Anterior cingulate cortex (tissue), 58 donors: ENCODE measurements at regions not wholly inside any gene's neighbourhood (a gene's known extent, or its start where the extent isn't known, plus 50 kb on each side); places are given as distances from the start of the nearest gene placed in this dataset.
"Not testable (repeated sequence)": the region's sequence is repeated elsewhere in the genome, so short reads cannot be mapped to it uniquely, and the experiment has no call there.

ENCODE experiments used
- DNase-seq, 58 donors: peaks; one replicate each; lab custom pipeline; 2025; lab: John Stamatoyannopoulos, UW

- not testable (repeated sequence) for DNase-seq
Observed at GRCh38 chr9:65422966-65423690, 138.1 kb upstream of the FOXD4L5 start.

DNA sequence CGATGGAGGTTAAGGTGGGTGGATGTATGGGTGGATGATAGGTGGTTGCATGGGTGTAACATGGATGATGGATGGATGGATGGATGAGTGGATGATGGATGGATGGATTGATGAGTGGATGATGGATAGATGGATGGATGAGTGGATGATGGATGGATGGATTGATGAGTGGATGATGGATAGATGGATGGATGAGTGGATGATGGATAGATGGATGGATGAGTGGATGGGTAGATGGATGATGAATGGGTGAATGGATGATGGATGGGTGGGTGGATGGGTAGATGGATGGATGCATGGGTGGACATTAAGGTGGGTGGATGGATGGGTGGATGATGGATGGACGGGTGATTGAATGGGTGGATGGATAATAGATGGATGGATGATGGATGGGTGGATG, 136.5 kb upstream of the FOXD4L5 start:
- DNase-seq: not testable (repeated sequence)

DNA sequence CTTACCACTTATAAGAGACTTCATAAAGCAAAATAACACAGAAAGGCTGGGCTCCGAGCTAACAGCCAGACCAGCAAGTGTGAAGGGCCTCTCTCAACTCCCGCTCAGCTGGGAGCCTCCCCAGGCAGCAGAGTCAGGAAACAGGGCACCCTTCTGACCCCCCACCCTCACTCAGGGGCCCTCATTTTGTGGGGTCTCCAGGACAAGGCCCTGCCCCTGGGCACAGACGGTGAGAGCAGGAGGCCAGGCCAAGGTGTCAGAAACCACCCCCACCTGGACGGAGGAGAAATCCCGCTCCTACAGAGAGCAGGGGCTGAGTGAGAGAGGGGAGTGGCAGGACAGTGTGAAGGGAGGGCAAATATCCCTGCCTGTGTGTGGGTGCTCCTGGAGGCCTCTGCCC, 135.8 kb upstream of the FOXD4L5 start:
- DNase-seq: no peak

- not testable (repeated sequence) for DNase-seq
Observed at GRCh38 chr9:65418966-65419365, 134.0 kb upstream of the FOXD4L5 start.

DNA sequence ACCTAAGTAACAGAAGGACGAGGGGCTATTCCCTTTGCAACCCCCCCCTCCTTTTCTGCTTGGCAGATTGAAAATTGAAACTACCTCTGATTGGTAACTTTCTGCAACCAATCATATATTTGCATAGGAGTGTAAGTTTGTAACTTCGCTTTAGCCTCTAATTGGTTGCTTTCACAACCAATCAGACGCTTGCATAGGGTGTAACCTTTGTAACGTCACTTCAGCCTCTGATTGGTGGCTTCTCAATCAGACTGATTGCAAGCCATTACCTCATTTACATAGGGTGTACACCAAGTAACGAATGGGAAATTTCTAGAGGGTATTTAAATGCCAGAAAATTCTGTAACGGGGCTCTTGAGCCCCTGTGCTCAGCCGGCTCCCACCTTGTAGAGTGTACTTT, 131.9 kb upstream of the FOXD4L5 start:
- not testable (repeated sequence) for DNase-seq

DNA sequence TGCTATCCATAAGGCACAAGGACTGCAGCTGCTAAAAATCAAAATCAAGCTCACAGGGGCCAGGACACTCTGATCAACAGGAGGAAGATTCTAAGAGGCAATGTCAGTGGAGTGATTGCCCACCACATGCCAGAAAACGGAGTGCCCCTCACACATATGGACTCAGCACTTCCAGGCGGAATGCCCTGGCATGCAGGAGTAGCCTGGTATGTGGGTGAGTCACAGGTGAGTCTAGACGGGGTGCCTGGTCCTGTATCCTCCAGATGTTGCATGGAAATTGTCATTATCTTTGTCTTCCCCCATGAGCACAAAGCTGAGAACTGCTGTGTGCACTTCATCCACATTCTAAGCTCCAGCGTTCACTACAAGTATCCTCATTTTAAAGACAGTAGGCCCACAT, 129.2 kb upstream of the FOXD4L5 start:
- DNase-seq: not testable (repeated sequence)

- DNase-seq: not testable (repeated sequence)
Observed at GRCh38 chr9:65413371-65413770, 128.4 kb upstream of the FOXD4L5 start.

DNA sequence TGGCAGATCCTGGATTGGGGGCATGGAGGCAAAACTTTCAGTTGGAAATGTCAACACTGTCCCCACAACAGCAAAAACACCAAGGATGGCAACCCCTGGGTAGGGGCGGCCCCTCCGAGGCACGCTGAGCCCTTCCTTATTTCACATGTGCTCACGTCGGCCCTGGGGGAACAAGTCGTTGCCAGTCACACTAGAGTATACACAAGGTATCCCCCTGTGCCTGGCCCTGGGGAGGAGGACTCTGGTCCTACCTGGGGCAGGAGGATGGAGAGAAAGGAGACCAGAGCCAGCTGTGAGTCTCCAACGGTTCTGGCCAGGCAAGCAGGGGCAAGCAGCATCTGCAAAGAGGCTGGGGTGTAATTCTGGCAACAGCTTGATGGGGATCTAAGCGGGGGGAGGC, 126.9 kb upstream of the FOXD4L5 start:
- no peak for DNase-seq

GRCh38 chr9:65411336-65411735, 126.3 kb upstream of the FOXD4L5 start:
- no peak for DNase-seq

DNA sequence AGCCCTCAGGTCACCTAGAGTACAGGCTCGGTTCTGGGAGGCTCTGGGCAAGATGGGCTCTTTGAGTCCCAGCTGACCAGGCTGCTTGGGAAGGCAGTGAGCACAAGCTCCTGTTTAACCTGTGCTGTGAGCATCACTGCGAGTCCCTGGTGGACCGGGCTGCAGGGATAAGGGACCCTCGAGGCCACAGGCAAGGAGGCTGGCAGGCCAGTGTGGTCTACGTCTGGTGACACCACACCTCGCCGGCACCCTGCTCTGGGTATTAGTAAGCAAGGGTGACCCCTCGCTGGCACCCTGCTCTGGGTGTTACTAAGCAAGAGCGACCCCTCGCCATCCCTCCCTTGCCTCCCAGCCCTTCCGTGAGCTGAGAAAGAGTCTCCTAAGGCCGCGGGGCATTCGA, 125.9 kb upstream of the FOXD4L5 start:
- no peak for DNase-seq

- no peak for DNase-seq
Observed at GRCh38 chr9:65409471-65409980, 124.5 kb upstream of the FOXD4L5 start.

- DNase-seq: not testable (repeated sequence)
Observed at GRCh38 chr9:65408806-65409205, 123.8 kb upstream of the FOXD4L5 start.

GRCh38 chr9:65406625-65407024, 121.6 kb upstream of the FOXD4L5 start:
- DNase-seq: not testable (repeated sequence)

DNA sequence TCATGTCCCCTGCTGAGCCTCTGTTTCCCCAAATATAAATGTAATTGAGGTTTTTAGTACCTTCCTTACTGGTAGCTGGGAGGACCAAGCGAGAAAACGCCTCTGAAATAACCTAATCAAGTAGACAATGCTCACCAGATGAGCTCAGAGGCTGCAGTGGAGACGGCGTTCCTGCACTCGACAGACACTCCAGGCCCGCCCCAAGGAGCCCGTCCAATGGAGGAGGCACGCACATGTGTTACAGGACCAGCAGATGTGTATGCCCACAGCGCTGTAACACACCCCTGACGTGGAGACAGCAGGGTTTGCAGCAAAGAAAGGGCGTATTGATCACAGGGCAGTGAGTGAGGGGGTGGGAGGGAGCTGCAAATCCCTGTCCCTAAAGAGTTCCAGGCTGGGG, 120.8 kb upstream of the FOXD4L5 start:
- DNase-seq: not testable (repeated sequence)

- DNase-seq: no peak
Observed at GRCh38 chr9:65405253-65405652, 120.2 kb upstream of the FOXD4L5 start.

DNA sequence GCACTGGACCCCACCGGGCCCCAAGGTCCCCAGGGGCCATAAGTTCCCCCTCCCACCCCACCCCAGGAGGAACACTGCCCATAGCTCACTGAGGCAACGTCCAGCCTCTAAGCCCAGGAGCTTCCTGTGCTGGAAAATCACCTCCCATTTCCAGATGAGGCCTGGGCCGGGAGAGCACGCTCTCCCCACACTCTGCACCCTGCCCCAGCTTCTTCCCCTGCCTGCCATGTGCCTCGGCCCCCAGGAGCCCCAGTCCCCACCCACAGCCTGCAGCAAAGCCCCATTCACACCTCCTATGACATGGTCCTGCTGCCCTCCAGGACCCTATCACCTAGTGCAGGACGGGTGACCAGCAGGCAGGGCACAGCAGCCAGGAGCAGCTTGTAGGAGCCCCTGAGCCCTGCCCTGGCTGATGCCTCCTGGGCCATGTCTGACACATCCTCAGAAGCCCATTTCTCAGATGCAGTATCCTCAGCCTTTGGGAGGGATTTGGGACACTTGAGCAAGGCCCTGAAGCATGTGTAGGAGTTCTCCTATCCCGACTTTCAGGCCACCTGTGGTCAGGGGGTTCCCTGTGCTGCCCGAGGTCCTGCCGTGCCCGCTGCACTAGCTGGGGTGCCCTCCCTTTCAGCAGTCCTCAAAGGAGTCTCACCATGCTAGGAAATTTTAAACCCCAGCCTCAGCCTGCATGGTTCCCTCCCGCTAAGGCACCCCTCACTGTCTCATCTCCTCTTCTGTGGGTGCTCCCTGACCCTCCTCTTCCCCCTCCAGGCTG, 119.4 kb upstream of the FOXD4L5 start:
- no peak for DNase-seq

- DNase-seq: no peak
Observed at GRCh38 chr9:65403721-65404120, 118.7 kb upstream of the FOXD4L5 start.

- DNase-seq: not testable (repeated sequence)
Observed at GRCh38 chr9:65403072-65403471, 118.1 kb upstream of the FOXD4L5 start.

DNA sequence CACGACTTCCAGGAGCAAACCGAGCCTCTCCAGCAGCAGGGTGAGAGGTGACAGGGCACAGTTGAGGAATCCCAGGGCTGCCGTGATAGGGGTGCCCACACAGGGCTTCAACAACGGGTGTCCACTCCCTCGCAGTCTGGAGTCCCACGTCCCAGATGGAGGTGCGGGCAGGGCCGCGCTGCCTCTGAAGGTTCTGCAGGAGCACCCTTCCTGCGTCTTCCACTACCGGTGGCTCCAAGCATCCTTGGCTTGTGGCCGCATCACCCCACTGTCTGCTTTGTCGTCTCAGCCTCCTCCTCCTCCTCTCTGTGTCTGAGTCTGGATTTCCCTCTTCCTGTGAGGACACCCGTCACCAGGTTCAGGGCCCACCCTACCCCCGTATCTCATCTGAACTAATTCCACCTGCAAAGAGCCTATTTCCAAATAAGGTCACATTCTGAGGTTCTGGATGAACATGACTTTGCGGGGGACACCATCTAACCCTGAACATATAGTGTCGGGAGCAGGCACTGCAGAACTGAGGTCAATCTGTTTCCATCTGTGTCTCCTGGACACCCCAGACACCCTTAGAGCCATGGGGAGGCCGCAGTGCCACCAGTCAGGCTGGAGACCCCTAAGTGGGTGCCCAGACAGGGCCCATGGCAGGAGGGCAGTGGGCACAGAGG, 117.3 kb upstream of the FOXD4L5 start:
- not testable (repeated sequence) for DNase-seq

- DNase-seq: not testable (repeated sequence)
Observed at GRCh38 chr9:65401456-65402045, 116.5 kb upstream of the FOXD4L5 start.

- DNase-seq: no peak
Observed at GRCh38 chr9:65400886-65401285, 115.9 kb upstream of the FOXD4L5 start.
